ENCODE measurements at regions not wholly inside any gene's neighbourhood (a gene's known extent, or its start where the extent isn't known, plus 50 kb on each side); places are given as distances from the start of the nearest gene placed in this dataset.

- TF ChIP-seq POLR2A (IDR thresholded peaks at IDR 0.05; ENCODE audit: low read length) = no peak
- no peak for TF ChIP-seq GATA1 (IDR thresholded peaks at IDR 0.05; ENCODE audit: low read depth, low read length)
Observed at GRCh38 chr5:103364074-103364473, 105.5 kb downstream of the MACIR start.
